ENCODE measurements at regions not wholly inside any gene's neighbourhood (a gene's known extent, or its start where the extent isn't known, plus 50 kb on each side); places are given as distances from the start of the nearest gene placed in this dataset.

- TF ChIP-seq POLR2A (IDR thresholded peaks at IDR 0.05) (no peak), CTCF (IDR thresholded peaks at IDR 0.05) (no peak)
Measured at GRCh38 chr14:105840266-105841021, 314.1 kb downstream of the TMEM121 start.
